ENCODE measurements at regions not wholly inside any gene's neighbourhood (a gene's known extent, or its start where the extent isn't known, plus 50 kb on each side); places are given as distances from the start of the nearest gene placed in this dataset.

DNA sequence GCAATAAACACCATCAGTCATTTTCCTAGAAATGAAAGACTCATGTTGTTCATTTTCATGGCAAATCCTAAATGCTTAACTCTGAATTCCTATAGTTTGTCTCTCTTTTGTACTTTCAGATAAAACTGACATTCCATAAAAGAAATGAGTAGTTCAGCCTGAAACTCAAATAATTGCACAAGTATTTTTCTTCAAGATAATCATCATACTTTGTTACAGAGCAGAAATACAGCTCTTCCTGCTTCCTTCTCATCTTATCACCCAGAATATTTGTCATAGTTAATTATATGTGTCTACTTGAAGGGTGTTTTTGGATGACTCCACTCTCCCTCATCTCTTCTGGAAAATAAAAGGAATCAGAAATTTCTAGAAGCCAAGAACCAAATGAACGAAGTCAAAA lies 141.1 kb downstream of the HNMT start:
- Histone ChIP-seq H3K4me2 (no peak overlapping the region), H3K9ac (no peak overlapping the region), H3K27me3 (no peaks in the 10 kb centered on the region), H3K4me3 (no peak overlapping the region), H3K36me3 (no peaks in the 10 kb centered on the region), H3K27ac (no peak overlapping the region), H4K20me1 (no peaks in the 10 kb centered on the region), H3K9me3 (no peaks in the 10 kb centered on the region), H3K4me1 (no peaks in the 10 kb centered on the region)
- TF ChIP-seq Cebpa-rat (IDR thresholded peaks at IDR 0.05), result no peak

DNA sequence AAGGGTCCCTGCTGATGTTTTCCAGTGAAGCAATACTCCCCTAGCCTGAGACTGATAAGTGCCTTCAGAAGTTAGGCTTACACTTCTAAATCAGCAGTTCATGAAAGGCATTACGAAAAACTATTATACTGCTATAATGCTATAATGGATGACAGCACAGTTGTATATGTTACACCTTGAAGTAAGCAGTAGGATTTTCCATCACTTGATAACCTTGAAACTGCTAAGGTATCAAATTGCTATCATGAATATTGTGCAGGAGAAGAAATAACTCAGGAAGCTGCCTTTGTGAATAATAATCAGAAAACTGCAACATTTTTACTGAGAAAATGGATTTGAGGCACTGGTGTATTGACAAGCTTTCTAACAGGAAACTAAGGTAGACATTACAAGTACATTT lies 142.3 kb downstream of the HNMT start:
- no peak overlapping the region for H3K9ac ChIP-seq
- H3K27me3 ChIP-seq, result no peaks in the 10 kb centered on the region
- no peak overlapping the region for H3K4me3 ChIP-seq
- no peaks in the 10 kb centered on the region for H3K9me3 ChIP-seq
- H3K4me2 ChIP-seq, result no peak overlapping the region
- no peaks in the 10 kb centered on the region for H3K4me1 ChIP-seq
- no peak for TF ChIP-seq Cebpa-rat (IDR thresholded peaks at IDR 0.05)
- H3K27ac ChIP-seq, result no peak overlapping the region
- H4K20me1 ChIP-seq, result no peaks in the 10 kb centered on the region
- no peaks in the 10 kb centered on the region for H3K36me3 ChIP-seq

DNA sequence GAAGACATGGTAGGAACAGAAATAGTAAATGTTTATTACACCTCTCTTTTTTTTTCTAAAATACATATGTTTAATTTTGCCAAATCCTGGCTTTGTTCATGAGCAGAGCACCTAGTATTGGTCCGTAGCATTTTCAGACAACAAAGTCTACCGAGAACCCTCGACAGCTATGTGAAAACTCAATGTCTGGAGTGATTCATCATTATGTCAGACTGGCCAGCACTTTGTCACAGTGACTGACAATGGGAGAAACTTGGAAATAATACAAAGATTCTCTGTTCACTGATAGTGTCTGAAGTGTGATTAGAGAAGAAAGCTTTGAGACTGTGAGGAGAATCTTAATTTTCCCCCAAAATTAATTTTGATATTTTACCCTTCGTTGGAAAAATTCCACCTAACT lies 143.0 kb downstream of the HNMT start:
- Histone ChIP-seq H3K4me1 (no peaks in the 10 kb centered on the region), H3K9me3 (no peaks in the 10 kb centered on the region), H3K27me3 (no peaks in the 10 kb centered on the region), H3K4me2 (no peak overlapping the region), H3K4me3 (no peak overlapping the region), H3K27ac (no peak overlapping the region), H4K20me1 (no peaks in the 10 kb centered on the region), H3K9ac (no peak overlapping the region), H3K36me3 (no peaks in the 10 kb centered on the region)
- TF ChIP-seq Cebpa-rat (IDR thresholded peaks at IDR 0.05), result no peak

- Histone ChIP-seq H3K4me1 (no peaks in the 10 kb centered on the region), H4K20me1 (no peaks in the 10 kb centered on the region), H3K36me3 (no peaks in the 10 kb centered on the region), H3K9me3 (no peaks in the 10 kb centered on the region), H3K27me3 (no peaks in the 10 kb centered on the region), H3K27ac (no peak overlapping the region), H3K4me3 (no peak overlapping the region), H3K4me2 (no peak overlapping the region), H3K9ac (no peak overlapping the region)
- TF ChIP-seq Cebpa-rat (IDR thresholded peaks at IDR 0.05), result no peak
Measured at GRCh38 chr2:138110453-138111083, 146.3 kb downstream of the HNMT start.

- H3K27me3 ChIP-seq, result no peaks in the 10 kb centered on the region
- H3K9ac ChIP-seq, result no peak overlapping the region
- no peak overlapping the region for H3K27ac ChIP-seq
- no peaks in the 10 kb centered on the region for H4K20me1 ChIP-seq
- H3K4me1 ChIP-seq, result no peaks in the 10 kb centered on the region
- no peaks in the 10 kb centered on the region for H3K9me3 ChIP-seq
- no peak overlapping the region for H3K4me2 ChIP-seq
- no peaks in the 10 kb centered on the region for H3K36me3 ChIP-seq
- H3K4me3 ChIP-seq, result no peak overlapping the region
- TF ChIP-seq Cebpa-rat (IDR thresholded peaks at IDR 0.05), result no peak
Measured at GRCh38 chr2:138112536-138112935, 148.3 kb downstream of the HNMT start.

DNA sequence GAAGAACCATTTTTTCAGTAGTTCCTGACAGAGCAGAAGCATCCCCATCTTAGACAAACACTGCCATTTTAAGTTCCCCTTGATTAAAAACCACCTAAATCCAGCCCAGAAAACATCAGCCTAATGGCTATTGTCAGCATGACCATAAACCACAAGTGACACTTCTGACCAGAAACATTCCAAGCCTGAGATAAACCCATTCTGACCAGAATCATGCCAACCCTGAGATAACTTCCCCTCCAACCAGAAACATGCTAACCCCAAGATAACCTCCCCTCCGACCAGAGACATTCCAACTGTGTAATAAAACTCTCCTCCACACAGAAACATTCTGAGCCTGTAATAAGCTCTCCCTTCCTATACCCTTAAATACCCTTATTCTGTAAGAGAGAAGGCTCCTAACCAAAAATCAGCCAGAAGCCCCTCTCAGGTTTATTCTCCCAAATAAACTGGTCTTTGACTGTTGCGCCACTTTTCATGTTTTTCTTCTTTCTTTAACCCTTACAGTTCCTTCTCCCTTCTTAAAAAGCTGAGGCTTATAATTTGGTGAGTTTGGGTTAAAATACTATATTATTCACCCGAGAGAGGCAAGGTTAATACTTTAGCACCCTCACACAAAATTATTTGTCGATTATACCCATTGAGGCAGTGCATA lies 149.7 kb downstream of the HNMT start:
- Histone ChIP-seq H3K9ac (no peak overlapping the region), H3K36me3 (no peaks in the 10 kb centered on the region), H3K4me3 (no peak overlapping the region), H3K4me1 (no peaks in the 10 kb centered on the region), H3K4me2 (no peak overlapping the region), H3K27me3 (no peaks in the 10 kb centered on the region), H3K27ac (no peak overlapping the region), H4K20me1 (no peaks in the 10 kb centered on the region), H3K9me3 (no peaks in the 10 kb centered on the region)
- TF ChIP-seq Cebpa-rat (IDR thresholded peaks at IDR 0.05), result no peak

GRCh38 chr2:138115666-138116065 lies 151.4 kb downstream of the HNMT start:
- TF ChIP-seq Cebpa-rat (IDR thresholded peaks at IDR 0.05), result no peak
- H3K4me1 ChIP-seq, result no peaks in the 10 kb centered on the region

GRCh38 chr2:138116456-138116855 lies 152.2 kb downstream of the HNMT start:
- Histone ChIP-seq H3K27me3 (no peaks in the 10 kb centered on the region), H3K9me3 (no peaks in the 10 kb centered on the region), H3K36me3 (no peaks in the 10 kb centered on the region), H4K20me1 (no peaks in the 10 kb centered on the region), H3K4me3 (no peak overlapping the region), H3K9ac (no peak overlapping the region), H3K4me2 (no peak overlapping the region), H3K27ac (no peak overlapping the region), H3K4me1 (no peaks in the 10 kb centered on the region)
- TF ChIP-seq Cebpa-rat (IDR thresholded peaks at IDR 0.05), result no peak

More at GRCh38 chr2:138115666-138116065, 151.4 kb downstream of the HNMT start:
- Histone ChIP-seq H3K27ac (no peak overlapping the region), H3K9me3 (no peaks in the 10 kb centered on the region), H3K4me2 (no peak overlapping the region), H3K4me3 (no peak overlapping the region), H3K36me3 (no peaks in the 10 kb centered on the region), H3K9ac (no peak overlapping the region), H4K20me1 (no peaks in the 10 kb centered on the region), H3K27me3 (no peaks in the 10 kb centered on the region)

- Histone ChIP-seq H3K9me3 (no peaks in the 10 kb centered on the region), H3K27ac (no peak overlapping the region), H4K20me1 (no peaks in the 10 kb centered on the region), H3K27me3 (no peaks in the 10 kb centered on the region), H3K4me3 (no peak overlapping the region), H3K9ac (no peak overlapping the region), H3K4me2 (no peak overlapping the region), H3K4me1 (no peaks in the 10 kb centered on the region), H3K36me3 (no peaks in the 10 kb centered on the region)
- TF ChIP-seq Cebpa-rat (IDR thresholded peaks at IDR 0.05), result no peak
Measured at GRCh38 chr2:138121666-138122661, 157.7 kb downstream of the HNMT start.

DNA sequence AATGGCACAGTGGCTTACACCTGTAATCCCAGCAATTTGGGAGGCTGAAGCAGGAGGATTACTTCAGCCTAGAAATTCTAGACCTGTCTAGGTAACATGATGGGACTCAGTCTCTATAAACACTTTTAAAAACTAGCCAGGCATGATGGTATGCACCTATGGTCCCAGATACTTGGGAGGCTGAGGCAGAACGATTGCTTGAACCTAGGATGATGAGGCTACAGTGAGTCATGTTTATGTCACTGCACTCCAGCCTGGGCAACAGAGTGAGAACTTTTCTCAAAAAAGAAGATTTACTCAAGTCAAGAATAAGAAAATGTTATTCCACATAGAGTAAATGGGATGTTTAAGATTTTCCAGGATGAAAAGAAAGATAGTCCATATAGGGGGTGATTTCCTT lies 158.6 kb downstream of the HNMT start:
- no peaks in the 10 kb centered on the region for H3K9me3 ChIP-seq
- no peaks in the 10 kb centered on the region for H4K20me1 ChIP-seq
- no peak overlapping the region for H3K9ac ChIP-seq
- H3K27ac ChIP-seq, result no peak overlapping the region
- H3K27me3 ChIP-seq, result no peaks in the 10 kb centered on the region
- TF ChIP-seq Cebpa-rat (IDR thresholded peaks at IDR 0.05), result no peak
- no peak overlapping the region for H3K4me3 ChIP-seq
- no peaks in the 10 kb centered on the region for H3K4me1 ChIP-seq
- no peaks in the 10 kb centered on the region for H3K36me3 ChIP-seq
- no peak overlapping the region for H3K4me2 ChIP-seq

Data from BLaER1 (cell line).